HG03175 (cell line): ENCODE measurements at regions not wholly inside any gene's neighbourhood (a gene's known extent, or its start where the extent isn't known, plus 50 kb on each side); places are given as distances from the start of the nearest gene placed in this dataset.
"Not testable (repeated sequence)": the region's sequence is repeated elsewhere in the genome, so short reads cannot be mapped to it uniquely, and the experiment has no call there.

Experiments
- ATAC-seq: cut with Tn5 transposase; IDR thresholded peaks from one replicate; pipeline ENCODE4 v1.9.1; 2021; ENCODE audit warnings: mild to moderate bottlenecking, moderate library complexity; ENCODE audit not compliant: unreplicated experiment

- ATAC-seq: no peak
Observed at GRCh38 chr9:111094958-111095357, 56.7 kb upstream of the LPAR1 start.

GRCh38 chr9:111094433-111094924 is 56.2 kb upstream of the LPAR1 start:
- ATAC-seq: no peak

DNA sequence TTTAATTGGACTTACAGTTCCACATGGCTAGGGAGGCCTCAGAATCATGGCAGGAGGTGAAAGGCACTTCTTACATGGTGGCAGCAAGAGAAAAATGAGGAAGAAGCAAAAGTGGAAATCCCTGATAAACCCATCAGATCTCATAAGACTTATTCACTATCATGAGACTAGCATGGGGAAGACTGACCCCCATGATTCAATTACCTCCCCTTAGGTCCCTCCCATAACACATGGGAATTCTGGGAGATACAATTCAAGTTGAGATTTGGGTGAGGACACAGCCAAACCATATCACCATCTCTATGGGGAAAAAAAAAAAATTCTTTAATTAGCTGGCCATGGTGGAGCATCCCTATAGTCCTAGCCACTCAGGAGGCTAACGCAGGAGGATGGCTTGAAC is 53.9 kb upstream of the LPAR1 start:
- ATAC-seq: not testable (repeated sequence)
